IMR-90 (cell line): ENCODE measurements at regions not wholly inside any gene's neighbourhood (a gene's known extent, or its start where the extent isn't known, plus 50 kb on each side); places are given as distances from the start of the nearest gene placed in this dataset.

ENCODE experiments used
- ATAC-seq: fragments of 200-7000 bp; cut with Tn5 transposase; 2 replicates; pipeline ENCODE4 v1.9.1; 2020; ENCODE audit warnings: low read depth, mild to moderate bottlenecking, moderate library complexity
- BruUV-seq: library from RNA; stranded (reverse); fragments of 400-500 nt; replicated peaks from 2 replicates; lab custom pipeline; 2021; lab: Mats Ljungman, UMichigan
- CTCF ChIA-PET: fragments of 300-600 bp; formaldehyde crosslinking; extraction: SDS; loops from one replicate; lab custom pipeline; 2021; ENCODE audit warnings: antibody characterized with exemption; lab: Yijun Ruan, JAX
- POLR2A ChIA-PET: fragments of 300-600 bp; sonication (Branson Sonifier 250); formaldehyde crosslinking; loops from one replicate; lab custom pipeline; 2022; ENCODE audit warnings: antibody characterized with exemption; ENCODE audit not compliant: unreplicated experiment; lab: Charles Lee
- DNase-seq: peaks from one replicate; pipeline ENCODE4 v3.0.0; 2013
- H2AFZ ChIP-seq: replicated peaks from 2 replicates; pipeline ENCODE3; 2013; ENCODE audit warnings: low read length, mild to moderate bottlenecking; ENCODE audit not compliant: poor library complexity
- H2AK5ac ChIP-seq: 2 replicates; pipeline ENCODE4 v1.6.1; 2013; ENCODE audit warnings: low read depth, low read length, inconsistent platforms
- H2AK9ac ChIP-seq: replicated peaks from 2 replicates; pipeline ENCODE3; 2013; ENCODE audit warnings: mild to moderate bottlenecking, low read depth, low read length, moderate library complexity; ENCODE audit not compliant: poor library complexity
- H2BK120ac ChIP-seq: 2 replicates; pipeline ENCODE4 v1.6.1; 2013; ENCODE audit warnings: low read depth, low read length, inconsistent platforms
- H2BK15ac ChIP-seq: 3 replicates; pipeline ENCODE4 v1.6.1; 2013; ENCODE audit warnings: low read depth, low read length, inconsistent platforms
- H2BK20ac ChIP-seq: 2 replicates; pipeline ENCODE4 v1.6.1; 2013; ENCODE audit warnings: low read depth, mild to moderate bottlenecking, inconsistent platforms, low read length, moderate library complexity
- H2BK5ac ChIP-seq: 2 replicates; pipeline ENCODE4 v1.6.1; 2013; ENCODE audit warnings: mild to moderate bottlenecking, low read depth, low read length, inconsistent platforms; ENCODE audit not compliant: poor library complexity, severe bottlenecking
- H3K14ac ChIP-seq: replicated peaks from 2 replicates; pipeline ENCODE4 v1.6.1; 2013; ENCODE audit warnings: low read depth, low read length, inconsistent platforms
- H3K18ac ChIP-seq: 2 replicates; pipeline ENCODE4 v1.6.1; 2013; ENCODE audit warnings: low read depth, low read length, control low read depth
- H3K23ac ChIP-seq: 2 replicates; pipeline ENCODE4 v1.6.1; 2013; ENCODE audit warnings: low read depth, low read length, inconsistent platforms
- H3K27ac ChIP-seq: 2 replicates; pipeline ENCODE4 v1.5.1; 2013; ENCODE audit warnings: mild to moderate bottlenecking, control low read depth, low read length; ENCODE audit not compliant: insufficient read depth
- H3K27me3 ChIP-seq: 2 replicates; pipeline ENCODE4 v1.6.1; 2013; ENCODE audit warnings: low read length; ENCODE audit not compliant: control insufficient read depth, insufficient read depth
- H3K36me3 ChIP-seq: 2 replicates; pipeline ENCODE4 v1.6.1; 2013; ENCODE audit warnings: low read length, mixed read lengths; ENCODE audit not compliant: control insufficient read depth, insufficient read depth
- H3K4ac ChIP-seq: 2 replicates; pipeline ENCODE4 v1.6.1; 2013; ENCODE audit warnings: low read depth, low read length, inconsistent platforms
- H3K4me1 ChIP-seq: 2 replicates; pipeline ENCODE4 v1.6.1; 2013; ENCODE audit warnings: low read length, mixed read lengths; ENCODE audit not compliant: control insufficient read depth, insufficient read depth
- H3K4me2 ChIP-seq: 2 replicates; pipeline ENCODE4 v1.6.1; 2013; ENCODE audit warnings: low read depth, mild to moderate bottlenecking, control low read depth, low read length, moderate library complexity
- H3K4me3 ChIP-seq: 2 replicates; pipeline ENCODE4 v1.5.1; 2013; ENCODE audit warnings: low read depth, mild to moderate bottlenecking, control low read depth, low read length, moderate library complexity; ENCODE audit not compliant: insufficient read depth
- H3K56ac ChIP-seq: 2 replicates; pipeline ENCODE4 v1.6.1; 2013; ENCODE audit warnings: low read length, inconsistent platforms; ENCODE audit not compliant: insufficient read depth; ENCODE audit errors: extremely low read depth
- H3K79me1 ChIP-seq, 2 experiments: 2 replicates each; pipeline ENCODE4 v1.6.1; 2013; ENCODE audit warnings: low read length in 2 of 2, inconsistent platforms in 1 of 2, low read depth in 1 of 2
- H3K9ac ChIP-seq: 2 replicates; pipeline ENCODE4 v1.6.1; 2013; ENCODE audit warnings: low read depth, low read length, control low read depth
- H3K9me1 ChIP-seq: 2 replicates; pipeline ENCODE4 v1.6.1; 2013; ENCODE audit warnings: low read length, inconsistent platforms; ENCODE audit not compliant: insufficient read depth
- H3K9me3 ChIP-seq: 2 replicates; pipeline ENCODE4 v1.6.1; 2013; ENCODE audit warnings: low read length; ENCODE audit not compliant: control insufficient read depth, insufficient read depth
- H4K20me1 ChIP-seq: 2 replicates; pipeline ENCODE4 v1.6.1; 2013; ENCODE audit warnings: low read length, inconsistent platforms; ENCODE audit not compliant: insufficient read depth
- H4K5ac ChIP-seq: 2 replicates; pipeline ENCODE4 v1.6.1; 2013; ENCODE audit warnings: mild to moderate bottlenecking, low read depth, low read length, control low read depth
- H4K8ac ChIP-seq, 2 experiments: 2 replicates each; pipeline ENCODE4 v1.6.1; 2013; ENCODE audit warnings: low read depth in 2 of 2, low read length in 2 of 2, control low read depth in 1 of 2, inconsistent platforms in 1 of 2
- H4K91ac ChIP-seq: 2 replicates; pipeline ENCODE4 v1.6.1; 2013; ENCODE audit warnings: low read depth, low read length, inconsistent platforms; ENCODE audit not compliant: insufficient read depth
- BHLHE40 ChIP-seq: fragments of 150-350 bp; IDR thresholded peaks from 2 replicates; pipeline ENCODE4 v1.6.1; 2016; ENCODE audit warnings: mild to moderate bottlenecking, low read depth, low read length
- CTCF ChIP-seq: conservative IDR thresholded peaks from 2 replicates; pipeline ENCODE4 v1.5.1; 2012; ENCODE audit warnings: mild to moderate bottlenecking, low read depth, low read length, improper control_type of control experiment
- MAFK ChIP-seq: IDR thresholded peaks from 2 replicates; pipeline ENCODE4 v1.6.1; 2012; ENCODE audit warnings: low read depth, low read length, improper control_type of control experiment
- MAZ ChIP-seq: IDR thresholded peaks from 2 replicates; pipeline ENCODE4 v1.6.1; 2012; ENCODE audit warnings: low read depth, mild to moderate bottlenecking, low read length, improper control_type of control experiment, moderate library complexity, borderline replicate concordance
- MXI1 ChIP-seq: IDR thresholded peaks from 2 replicates; pipeline ENCODE4 v1.6.1; 2012; ENCODE audit warnings: low read depth, mild to moderate bottlenecking, low read length, moderate library complexity, borderline replicate concordance
- RCOR1 ChIP-seq: IDR thresholded peaks from 2 replicates; pipeline ENCODE4 v1.6.1; 2012; ENCODE audit warnings: mild to moderate bottlenecking, low read length, improper control_type of control experiment; ENCODE audit not compliant: insufficient replicate concordance
- RFX5 ChIP-seq: IDR thresholded peaks from 2 replicates; pipeline ENCODE4 v1.8.0; 2012; ENCODE audit warnings: low read depth, mild to moderate bottlenecking, low read length, moderate library complexity
- dilution Hi-C: fragments of 300-500 bp; cut with HindIII; formaldehyde crosslinking; loops from one replicate; pipeline ENCODE4 v1.14.3; 2018; ENCODE audit warnings: low sequenced_read_pairs; ENCODE audit not compliant: unreplicated experiment
- in situ Hi-C: fragments of 300-500 bp; cut with MboI; formaldehyde crosslinking; loops from 3 replicates; pipeline ENCODE4 v1.14.3; 2019; ENCODE audit warnings: low sequenced_read_pairs, inconsistent platforms, mixed read lengths
- intact Hi-C: fragments of 100-400 bp; cut with micrococcal nuclease; formaldehyde crosslinking; loops from 2 replicates; pipeline ENCODE4 v1.10.0; 2022
- TF ChIP-seq, protein P1 (sequence below): fragments of 150-350 bp; IDR thresholded peaks from 2 replicates; pipeline ENCODE4 v1.6.1; 2016; ENCODE audit warnings: low read depth, mild to moderate bottlenecking, low read length, moderate library complexity, borderline replicate concordance
- TF ChIP-seq, protein P2 (sequence below): fragments of 150-350 bp; IDR thresholded peaks from 2 replicates; pipeline ENCODE4 v1.6.1; 2017; ENCODE audit warnings: mild to moderate bottlenecking, antibody characterized with exemption, low read length, low read depth

DNA sequence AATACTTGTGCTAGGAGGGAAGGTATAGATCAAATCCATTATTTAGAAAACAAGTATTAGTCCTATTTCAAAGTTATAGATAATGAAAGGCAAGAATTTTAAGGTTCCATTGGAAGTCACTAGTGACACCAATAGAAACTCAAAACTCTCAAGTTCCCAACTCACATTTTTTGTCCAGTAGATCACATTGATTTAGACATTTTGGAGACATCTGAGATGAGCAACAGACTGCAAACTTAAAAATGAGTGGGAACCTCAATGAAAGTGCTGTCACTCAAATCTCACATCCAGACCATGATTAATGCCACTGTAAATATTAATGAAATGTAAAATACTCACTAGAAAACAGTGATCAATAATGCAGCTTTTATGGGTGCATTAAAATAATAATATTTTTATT, 405.0 kb downstream of the ENC1 start:
- no peak overlapping the region for H4K8ac ChIP-seq
- CTCF ChIA-PET: no interaction called here
- H2AK9ac ChIP-seq: no peak overlapping the region
- H2BK5ac ChIP-seq: no peak overlapping the region
- dilution Hi-C loops: no loop called here
- POLR2A ChIA-PET: no interaction called here
- no peak overlapping the region for H2AFZ ChIP-seq
- H2BK20ac ChIP-seq: no peak overlapping the region
- no peak for TF ChIP-seq RFX5
- no peak for TF ChIP-seq MXI1
- TF ChIP-seq CTCF: no peak
- TF ChIP-seq, protein P1, sequence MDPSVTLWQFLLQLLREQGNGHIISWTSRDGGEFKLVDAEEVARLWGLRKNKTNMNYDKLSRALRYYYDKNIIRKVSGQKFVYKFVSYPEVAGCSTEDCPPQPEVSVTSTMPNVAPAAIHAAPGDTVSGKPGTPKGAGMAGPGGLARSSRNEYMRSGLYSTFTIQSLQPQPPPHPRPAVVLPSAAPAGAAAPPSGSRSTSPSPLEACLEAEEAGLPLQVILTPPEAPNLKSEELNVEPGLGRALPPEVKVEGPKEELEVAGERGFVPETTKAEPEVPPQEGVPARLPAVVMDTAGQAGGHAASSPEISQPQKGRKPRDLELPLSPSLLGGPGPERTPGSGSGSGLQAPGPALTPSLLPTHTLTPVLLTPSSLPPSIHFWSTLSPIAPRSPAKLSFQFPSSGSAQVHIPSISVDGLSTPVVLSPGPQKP: no peak
- no peak for TF ChIP-seq MAFK
- no peak for TF ChIP-seq MAZ
- no peak for TF ChIP-seq RCOR1
- TF ChIP-seq BHLHE40: no peak
- TF ChIP-seq, protein P2, sequence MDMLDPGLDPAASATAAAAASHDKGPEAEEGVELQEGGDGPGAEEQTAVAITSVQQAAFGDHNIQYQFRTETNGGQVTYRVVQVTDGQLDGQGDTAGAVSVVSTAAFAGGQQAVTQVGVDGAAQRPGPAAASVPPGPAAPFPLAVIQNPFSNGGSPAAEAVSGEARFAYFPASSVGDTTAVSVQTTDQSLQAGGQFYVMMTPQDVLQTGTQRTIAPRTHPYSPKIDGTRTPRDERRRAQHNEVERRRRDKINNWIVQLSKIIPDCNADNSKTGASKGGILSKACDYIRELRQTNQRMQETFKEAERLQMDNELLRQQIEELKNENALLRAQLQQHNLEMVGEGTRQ: no peak
- H3K9me1 ChIP-seq: peaks cover 7% of the 10 kb centered on the region
- BruUV-seq: no TSS peak
- ATAC-seq (no peak), DNase-seq (no peak)
- no peaks in the 10 kb centered on the region for H3K36me3 ChIP-seq
- no peak overlapping the region for H3K14ac ChIP-seq
- no peaks in the 10 kb centered on the region for H3K27me3 ChIP-seq
- intact Hi-C loops: no loop called here
- peak overlapping the region; percentile 27; the same call in 1 of the 3 replicates for H2BK15ac ChIP-seq
- no peak overlapping the region for H4K91ac ChIP-seq
- H2AK5ac ChIP-seq: no peak overlapping the region
- H4K20me1 ChIP-seq: no peaks in the 10 kb centered on the region
- no peaks in the 10 kb centered on the region for H3K9me3 ChIP-seq
- in situ Hi-C loops: no loop called here
- no peak overlapping the region for H3K4ac ChIP-seq
- H3K9ac ChIP-seq: no peak overlapping the region
- H3K4me1 ChIP-seq: peaks cover 8% of the 10 kb centered on the region
- H4K5ac ChIP-seq: no peak overlapping the region
- H3K27ac ChIP-seq: no peak overlapping the region
- H2BK120ac ChIP-seq: no peak overlapping the region
- H3K23ac ChIP-seq: no peak overlapping the region
- H3K56ac ChIP-seq: no peak overlapping the region
- no peak overlapping the region for H3K18ac ChIP-seq
- no peak overlapping the region for H3K4me3 ChIP-seq
- no peaks in the 10 kb centered on the region; a peak in 1 of 4 replicates for H3K79me1 ChIP-seq
- no peak overlapping the region for H3K4me2 ChIP-seq
